ENCODE measurements at regions not wholly inside any gene's neighbourhood (a gene's known extent, or its start where the extent isn't known, plus 50 kb on each side); places are given as distances from the start of the nearest gene placed in this dataset.

DNA sequence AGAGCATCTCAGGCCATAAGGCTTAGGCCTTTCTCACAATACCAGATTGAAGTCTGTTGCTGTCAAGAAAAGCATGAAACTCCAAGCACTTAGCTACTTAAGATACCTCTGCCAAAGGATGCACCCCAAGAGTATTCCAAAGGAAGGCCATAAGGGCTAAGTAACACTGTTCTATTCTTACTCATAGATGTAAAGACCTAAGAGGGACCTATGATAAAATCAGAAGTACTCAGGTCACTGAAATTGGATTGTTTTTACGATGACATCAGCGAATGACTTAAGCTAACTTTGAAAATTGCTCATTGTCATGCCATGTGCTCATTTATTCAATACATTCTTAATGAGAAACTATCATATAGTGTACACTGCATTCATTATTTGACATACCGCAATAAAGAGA is 172.8 kb downstream of the KCNA4 start:
- TF ChIP-seq REST (IDR thresholded peaks at IDR 0.05; ENCODE audit: low read depth, low read length): no peak
- TF ChIP-seq, protein P1, sequence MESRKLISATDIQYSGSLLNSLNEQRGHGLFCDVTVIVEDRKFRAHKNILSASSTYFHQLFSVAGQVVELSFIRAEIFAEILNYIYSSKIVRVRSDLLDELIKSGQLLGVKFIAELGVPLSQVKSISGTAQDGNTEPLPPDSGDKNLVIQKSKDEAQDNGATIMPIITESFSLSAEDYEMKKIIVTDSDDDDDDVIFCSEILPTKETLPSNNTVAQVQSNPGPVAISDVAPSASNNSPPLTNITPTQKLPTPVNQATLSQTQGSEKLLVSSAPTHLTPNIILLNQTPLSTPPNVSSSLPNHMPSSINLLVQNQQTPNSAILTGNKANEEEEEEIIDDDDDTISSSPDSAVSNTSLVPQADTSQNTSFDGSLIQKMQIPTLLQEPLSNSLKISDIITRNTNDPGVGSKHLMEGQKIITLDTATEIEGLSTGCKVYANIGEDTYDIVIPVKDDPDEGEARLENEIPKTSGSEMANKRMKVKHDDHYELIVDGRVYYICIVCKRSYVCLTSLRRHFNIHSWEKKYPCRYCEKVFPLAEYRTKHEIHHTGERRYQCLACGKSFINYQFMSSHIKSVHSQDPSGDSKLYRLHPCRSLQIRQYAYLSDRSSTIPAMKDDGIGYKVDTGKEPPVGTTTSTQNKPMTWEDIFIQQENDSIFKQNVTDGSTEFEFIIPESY (IDR thresholded peaks at IDR 0.05; ENCODE audit: borderline replicate concordance, low read depth): no peak
- TF ChIP-seq JUND (IDR thresholded peaks at IDR 0.05): no peak
- TF ChIP-seq POLR2AphosphoS5 (IDR thresholded peaks at IDR 0.05; ENCODE audit: low read depth, low read length): no peak
- no peak for TF ChIP-seq CTCF (IDR thresholded peaks at IDR 0.05)
- no peak for TF ChIP-seq RAD21 (IDR thresholded peaks at IDR 0.05; ENCODE audit: low read length)
- TF ChIP-seq SMC3 (IDR thresholded peaks at IDR 0.05; ENCODE audit: low read depth, low read length): no peak
- TF ChIP-seq RFX5 (IDR thresholded peaks at IDR 0.05; ENCODE audit: low read length): no peak
